ENCODE measurements at regions not wholly inside any gene's neighbourhood (a gene's known extent, or its start where the extent isn't known, plus 50 kb on each side); places are given as distances from the start of the nearest gene placed in this dataset.

- Histone ChIP-seq H3K27me3 (ENCODE audit: control insufficient read depth in 2 of 2, insufficient read depth in 2 of 2, low read length in 2 of 2) (no peaks in the 10 kb centered on the region), H2AFZ (ENCODE audit: insufficient read depth, low read depth, low read length, poor library complexity, severe bottlenecking) (no peak overlapping the region), H3K9me3 (replicated peaks in 1 of 2; ENCODE audit: control insufficient read depth in 1 of 2, insufficient read depth in 1 of 2, low read length in 2 of 2) (no peaks in the 10 kb centered on the region), H3K4me2 (replicated peaks; ENCODE audit: extremely low read depth, low read length, poor library complexity, severe bottlenecking) (no peak overlapping the region), H4K20me1 (ENCODE audit: insufficient read depth, low read length) (no peaks in the 10 kb centered on the region), H3K79me2 (ENCODE audit: insufficient read depth, low read length) (no peaks in the 10 kb centered on the region), H3K4me3 (replicated peaks in 1 of 3; ENCODE audit: low read depth in 2 of 3, low read length in 3 of 3) (no peak overlapping the region), H3K4me1 (ENCODE audit: control insufficient read depth in 1 of 2, insufficient read depth in 2 of 2, low read length in 2 of 2) (peaks cover 40 to 47% of the 10 kb centered on the region in 2 donors), H3K36me3 (replicated peaks in 1 of 2; ENCODE audit: control insufficient read depth in 1 of 2, insufficient read depth in 2 of 2, low read length in 2 of 2) (no peaks in the 10 kb centered on the region), H3K27ac (ENCODE audit: low read depth in 1 of 2, low read length in 2 of 2) (no peak overlapping the region), H3K9ac (ENCODE audit: insufficient read depth, low read length, poor library complexity, severe bottlenecking) (no peak overlapping the region)
- H3K4me1 Mint-ChIP-seq, result peaks cover 45% of the 10 kb centered on the region
- intact Hi-C loops (cut with micrococcal nuclease), result no loop called here
- TF ChIP-seq CTCF (IDR thresholded peaks at IDR 0.05), result no peak
- 80% methylated on average over 5 of the region's 6 CpGs for WGBS (ENCODE audit: insufficient coverage)
- peaks cover 0 to 2% of the 10 kb centered on the region in 2 donors for H3K36me3 Mint-ChIP-seq
- DNase-seq, result no peak
- peaks cover 0 to 5% (median 0%) of the 10 kb centered on the region in 7 donors for H3K9me3 Mint-ChIP-seq
- peaks cover 1 to 5% (median 2%) of the 10 kb centered on the region in 3 donors for H3K27me3 Mint-ChIP-seq (ENCODE audit: low read depth in 3 of 3)
- H3K27ac Mint-ChIP-seq, result no peak overlapping the region
- no peak overlapping the region for H3K4me3 Mint-ChIP-seq
Observed at GRCh38 chr1:235059221-235059620, 69.4 kb downstream of the TOMM20 start.

DNA sequence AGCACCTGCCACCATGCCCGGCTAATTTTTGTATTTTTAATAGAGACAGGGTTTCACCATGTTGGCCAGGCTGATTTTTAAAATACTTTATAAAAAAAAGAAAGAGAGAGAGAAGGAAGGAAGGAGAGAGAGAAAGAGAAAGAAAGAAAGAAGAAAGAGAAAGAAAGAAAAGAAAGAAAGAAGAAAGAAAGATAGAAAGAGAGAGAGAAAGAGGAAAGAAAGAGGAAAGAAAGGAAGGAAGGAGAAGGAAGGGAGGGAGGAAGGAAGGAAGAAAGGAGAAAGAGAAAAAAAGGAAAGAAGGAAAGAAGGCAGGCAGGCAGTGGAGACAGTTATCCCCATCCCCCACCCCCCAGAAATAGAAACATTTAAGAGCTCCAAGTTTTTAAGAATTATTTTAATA, 69.9 kb downstream of the TOMM20 start:
- peaks cover 40% of the 10 kb centered on the region for H3K4me1 Mint-ChIP-seq
- WGBS (ENCODE audit: insufficient coverage), result no CpG with 5 or more reads among the region's 1 CpG
- H3K36me3 Mint-ChIP-seq, result peaks cover 0 to 2% of the 10 kb centered on the region in 2 donors
- Histone ChIP-seq H2AFZ (ENCODE audit: insufficient read depth, low read depth, low read length, poor library complexity, severe bottlenecking) (no peak overlapping the region), H3K4me2 (replicated peaks; ENCODE audit: extremely low read depth, low read length, poor library complexity, severe bottlenecking) (no peak overlapping the region), H3K4me3 (replicated peaks in 1 of 3; ENCODE audit: low read depth in 2 of 3, low read length in 3 of 3) (no peak overlapping the region), H3K27me3 (ENCODE audit: control insufficient read depth in 2 of 2, insufficient read depth in 2 of 2, low read length in 2 of 2) (no peaks in the 10 kb centered on the region), H3K27ac (ENCODE audit: low read depth in 1 of 2, low read length in 2 of 2) (no peak overlapping the region), H3K36me3 (replicated peaks in 1 of 2; ENCODE audit: control insufficient read depth in 1 of 2, insufficient read depth in 2 of 2, low read length in 2 of 2) (no peaks in the 10 kb centered on the region), H3K79me2 (ENCODE audit: insufficient read depth, low read length) (no peaks in the 10 kb centered on the region), H3K9ac (ENCODE audit: insufficient read depth, low read length, poor library complexity, severe bottlenecking) (no peak overlapping the region), H3K4me1 (ENCODE audit: control insufficient read depth in 1 of 2, insufficient read depth in 2 of 2, low read length in 2 of 2) (peaks cover 36 to 41% of the 10 kb centered on the region in 2 donors), H4K20me1 (ENCODE audit: insufficient read depth, low read length) (no peaks in the 10 kb centered on the region), H3K9me3 (replicated peaks in 1 of 2; ENCODE audit: control insufficient read depth in 1 of 2, insufficient read depth in 1 of 2, low read length in 2 of 2) (no peaks in the 10 kb centered on the region)
- H3K27ac Mint-ChIP-seq, result peak overlapping the region in 2 of 7 donors; percentile 40 to 55
- DNase-seq, result no peak
- no peak for TF ChIP-seq CTCF (IDR thresholded peaks at IDR 0.05)
- H3K9me3 Mint-ChIP-seq, result peaks cover 0 to 5% (median 0%) of the 10 kb centered on the region in 7 donors
- H3K4me3 Mint-ChIP-seq, result no peak overlapping the region
- H3K27me3 Mint-ChIP-seq (ENCODE audit: low read depth in 3 of 3), result peaks cover 1 to 5% (median 2%) of the 10 kb centered on the region in 3 donors
- intact Hi-C loops (cut with micrococcal nuclease), result no loop called here

Data from CD14-positive monocyte (primary cell).